Activated effector memory CD4-positive, alpha-beta T cell treated with anti-CD3 and anti-CD28 coated beads, Interleukin-2, amount 50 U/mL, for 16 hours (primary cell): ENCODE measurements at regions not wholly inside any gene's neighbourhood (a gene's known extent, or its start where the extent isn't known, plus 50 kb on each side); places are given as distances from the start of the nearest gene placed in this dataset.

Experiments used
- DNase-seq: peaks from one replicate; pipeline ENCODE4 v3.0.0-alpha.2; 2020

- DNase-seq = no peak
Observed at GRCh38 chr17:53891726-53892125, 69.0 kb downstream of the KIF2B start.

GRCh38 chr17:53892222-53892621, 69.5 kb downstream of the KIF2B start:
- no peak for DNase-seq

- no peak for DNase-seq
Observed at GRCh38 chr17:53894591-53894990, 71.9 kb downstream of the KIF2B start.

- no peak for DNase-seq
Observed at GRCh38 chr17:53896047-53896446, 73.3 kb downstream of the KIF2B start.

- DNase-seq = no peak
Observed at GRCh38 chr17:53900951-53901350, 78.2 kb downstream of the KIF2B start.

GRCh38 chr17:53907435-53907834, 84.7 kb downstream of the KIF2B start:
- no peak for DNase-seq

GRCh38 chr17:53909802-53910201, 87.1 kb downstream of the KIF2B start:
- no peak for DNase-seq

GRCh38 chr17:53912117-53912516, 89.4 kb downstream of the KIF2B start:
- DNase-seq = no peak

GRCh38 chr17:53919356-53919755, 96.6 kb downstream of the KIF2B start:
- DNase-seq = no peak

- no peak for DNase-seq
Observed at GRCh38 chr17:53924530-53925455, 102.1 kb downstream of the KIF2B start.

- DNase-seq = no peak
Observed at GRCh38 chr17:53932386-53932785, 109.7 kb downstream of the KIF2B start.

GRCh38 chr17:53934931-53935330, 112.2 kb downstream of the KIF2B start:
- DNase-seq = no peak

GRCh38 chr17:53941231-53941630, 118.5 kb downstream of the KIF2B start:
- DNase-seq = no peak

GRCh38 chr17:53942436-53942835, 119.7 kb downstream of the KIF2B start:
- no peak for DNase-seq

GRCh38 chr17:53942898-53943297, 120.2 kb downstream of the KIF2B start:
- DNase-seq = no peak

GRCh38 chr17:53948323-53948722, 125.6 kb downstream of the KIF2B start:
- DNase-seq = no peak

GRCh38 chr17:53949473-53950090, 126.9 kb downstream of the KIF2B start:
- no peak for DNase-seq

- DNase-seq = no peak
Observed at GRCh38 chr17:53950207-53950857, 127.6 kb downstream of the KIF2B start.

- no peak for DNase-seq
Observed at GRCh38 chr17:53950858-53951250, 128.1 kb downstream of the KIF2B start.

GRCh38 chr17:53971361-53971760, 148.6 kb downstream of the KIF2B start:
- DNase-seq = no peak

GRCh38 chr17:53979991-53980390, 157.3 kb downstream of the KIF2B start:
- no peak for DNase-seq

GRCh38 chr17:53996131-53996530, 173.4 kb downstream of the KIF2B start:
- DNase-seq = no peak

- DNase-seq = no peak
Observed at GRCh38 chr17:53996890-53997289, 174.2 kb downstream of the KIF2B start.

GRCh38 chr17:54007855-54008254, 185.1 kb downstream of the KIF2B start:
- DNase-seq = no peak
